Thoracic aorta (tissue), 2 donors: ENCODE measurements at regions not wholly inside any gene's neighbourhood (a gene's known extent, or its start where the extent isn't known, plus 50 kb on each side); places are given as distances from the start of the nearest gene placed in this dataset.

ENCODE experiments used
- ATAC-seq: fragments of 150-250 bp; one replicate; pipeline ENCODE4 v1.8.0; 2017; ENCODE audit warnings: low read depth; ENCODE audit not compliant: insufficient number of reproducible peaks, low FRiP score
- DNase-seq: peaks from one replicate; pipeline ENCODE4 v3.0.0-alpha.2; 2020; ENCODE audit warnings: low spot score
- H3K27ac ChIP-seq, 2 donors: fragments of 200-600 bp; sonication (generic); 1 replicate in 1 of 2; 2 replicates in 1 of 2; pipeline ENCODE4 v1.5.1; 2016; ENCODE audit warnings: mild to moderate bottlenecking in 2 of 2, moderate library complexity in 2 of 2
- H3K27me3 ChIP-seq: fragments of 200-600 bp; sonication (generic); replicated peaks from 2 replicates; pipeline ENCODE4 v1.6.0; 2016; ENCODE audit warnings: mild to moderate bottlenecking; ENCODE audit not compliant: insufficient read depth
- H3K36me3 ChIP-seq: fragments of 200-600 bp; sonication (generic); one replicate; pipeline ENCODE4 v1.5.1; 2016
- H3K4me1 ChIP-seq, 2 donors: fragments of 200-600 bp; sonication (generic); 1 replicate in 1 of 2; 2 replicates in 1 of 2; pipeline versions ENCODE4 v1.5.1 to v1.6.0; 2016; ENCODE audit warnings: low read depth in 2 of 2, mild to moderate bottlenecking in 1 of 2; ENCODE audit not compliant: control insufficient read depth in 1 of 2
- H3K4me3 ChIP-seq: fragments of 200-600 bp; sonication (generic); 2 replicates; pipeline ENCODE4 v1.5.1; 2016; ENCODE audit warnings: mild to moderate bottlenecking
- H3K9me3 ChIP-seq: fragments of 200-600 bp; sonication (generic); 2 replicates; pipeline ENCODE4 v1.5.1; 2016
- CTCF ChIP-seq: fragments of 200-600 bp; sonication (generic); IDR thresholded peaks from one replicate; pipeline ENCODE4 v1.5.1; 2019; ENCODE audit warnings: antibody characterized with exemption

- no peak for TF ChIP-seq CTCF
- DNase-seq (no peak), ATAC-seq (no peak)
- Histone ChIP-seq H3K27me3 (no peaks in the 10 kb centered on the region), H3K27ac (no peak overlapping the region), H3K4me3 (no peak overlapping the region), H3K4me1 (peaks cover 0 to 8% of the 10 kb centered on the region in 2 donors), H3K36me3 (no peaks in the 10 kb centered on the region), H3K9me3 (no peaks in the 10 kb centered on the region)
These were observed 84.0 kb upstream of the SHANK2 start for GRCh38 chr11:71336176-71336995.

GRCh38 chr11:71335371-71335770, 83.0 kb upstream of the SHANK2 start:
- Histone ChIP-seq H3K27me3 (no peaks in the 10 kb centered on the region), H3K4me3 (no peak overlapping the region)

GRCh38 chr11:71334191-71334590, 81.8 kb upstream of the SHANK2 start:
- Histone ChIP-seq H3K27ac (no peak overlapping the region), H3K27me3 (no peaks in the 10 kb centered on the region), H3K36me3 (no peaks in the 10 kb centered on the region), H3K4me1 (peaks cover 0 to 4% of the 10 kb centered on the region in 2 donors), H3K9me3 (no peaks in the 10 kb centered on the region), H3K4me3 (no peak overlapping the region)
- no peak for TF ChIP-seq CTCF
- ATAC-seq (no peak), DNase-seq (no peak)

More at GRCh38 chr11:71335371-71335770, 83.0 kb upstream of the SHANK2 start:
- ATAC-seq (no peak), DNase-seq (no peak)
- Histone ChIP-seq H3K9me3 (no peaks in the 10 kb centered on the region), H3K27ac (no peak overlapping the region), H3K36me3 (no peaks in the 10 kb centered on the region), H3K4me1 (peaks cover 0 to 8% of the 10 kb centered on the region in 2 donors)
- no peak for TF ChIP-seq CTCF

- H3K4me1 ChIP-seq, result no peaks in the 10 kb centered on the region
- ATAC-seq (no peak), DNase-seq (no peak)
- no peak overlapping the region for H3K4me3 ChIP-seq
- H3K9me3 ChIP-seq, result no peaks in the 10 kb centered on the region
- TF ChIP-seq CTCF, result no peak
- no peaks in the 10 kb centered on the region for H3K36me3 ChIP-seq
- H3K27me3 ChIP-seq, result no peaks in the 10 kb centered on the region
- no peak overlapping the region for H3K27ac ChIP-seq
These were observed 81.1 kb upstream of the SHANK2 start for GRCh38 chr11:71333473-71333872.

GRCh38 chr11:71332447-71332846, 80.1 kb upstream of the SHANK2 start:
- DNase-seq (no peak), ATAC-seq (no peak)
- Histone ChIP-seq H3K36me3 (no peaks in the 10 kb centered on the region), H3K4me1 (no peaks in the 10 kb centered on the region), H3K4me3 (no peak overlapping the region), H3K9me3 (no peaks in the 10 kb centered on the region), H3K27ac (no peak overlapping the region), H3K27me3 (no peaks in the 10 kb centered on the region)
- no peak for TF ChIP-seq CTCF
